Adrenal gland (tissue), 9 donors: ENCODE measurements at regions not wholly inside any gene's neighbourhood (a gene's known extent, or its start where the extent isn't known, plus 50 kb on each side); places are given as distances from the start of the nearest gene placed in this dataset.

Source experiments
- DNase-seq, 7 donors: peaks; one replicate each; pipeline ENCODE4 v3.0.0-alpha.2; 2019 to 2020
- H3K27ac ChIP-seq, 5 donors: fragments of 200-600 bp; sonication (generic) in 4 of 5; 1 replicate in 3 of 5; 2 replicates in 2 of 5; pipeline versions ENCODE4 v1.5.1 to v1.8.0; 2016 to 2020; ENCODE audit warnings: mild to moderate bottlenecking in 1 of 5
- H3K27me3 ChIP-seq: fragments of 200-600 bp; 2 replicates; pipeline ENCODE4 v1.8.0; 2021
- H3K36me3 ChIP-seq, 2 donors: fragments of 200-600 bp; replicated peaks in 1 of 2; 1 replicate in 1 of 2; 2 replicates in 1 of 2; pipeline versions ENCODE4 v1.5.1 to v1.8.0; 2018 to 2022
- H3K4me1 ChIP-seq, 2 donors: fragments of 200-600 bp; replicated peaks in 1 of 2; 1 replicate in 1 of 2; 2 replicates in 1 of 2; pipeline versions ENCODE4 v1.5.1 to v1.8.0; 2018 to 2021
- H3K4me3 ChIP-seq, 4 donors: fragments of 200-600 bp; sonication (generic) in 3 of 4; one replicate each; pipeline ENCODE4 v1.5.1; 2016 to 2018
- H3K9me3 ChIP-seq, 3 donors: fragments of 200-600 bp; sonication (generic) in 1 of 3; replicated peaks in 1 of 3; 1 replicate in 2 of 3; 2 replicates in 1 of 3; pipeline versions ENCODE4 v1.5.1 to v1.8.0; 2016 to 2021
- POLR2A ChIP-seq, 2 donors: fragments of 450-650 bp; IDR thresholded peaks; one replicate each; pipeline ENCODE4 v1.6.1; 2017; ENCODE audit warnings: antibody characterized with exemption in 2 of 2, mild to moderate bottlenecking in 2 of 2, moderate library complexity in 1 of 2
- WGBS, 4 donors: extraction: QIAGEN DNeasy Blood & Tissue Kit in 2 of 4; methylation state at CpG; one replicate each; pipeline versions ENCODE4 v1.1.5 to v1.1.7; 2013 to 2017; 5-methylcytosine and 5-hydroxymethylcytosine counted together
- intact Hi-C, 2 donors: fragments of 100-400 bp; cut with DNase I; formaldehyde crosslinking; loops; one replicate each; pipeline versions ENCODE4 v1.14.1 to v1.15.0; 2022 to 2023
- TF ChIP-seq, protein P1 (sequence below), 6 experiments: fragments of 450-650 bp in 4 of 6; fragments of 200-600 bp in 2 of 6; sonication (generic) in 1 of 6; IDR thresholded peaks; 1 replicate in 5 of 6; 2 replicates in 1 of 6; pipeline versions ENCODE4 v1.5.1 to v1.8.0; 2016 to 2021; ENCODE audit warnings: antibody characterized with exemption in 6 of 6, mild to moderate bottlenecking in 2 of 6, moderate library complexity in 1 of 6
- donor health status: healthy with polysubstance abuse.
- donor health status: Bipolar disorder and iron deficiency.
- donor health status: DM: yes; HTN: yes; CAD: no.
- donor health status: DM: no; HTN: no; CAD: no.
- donor health status: DM: no; HTN: no; CAD: no.

DNA sequence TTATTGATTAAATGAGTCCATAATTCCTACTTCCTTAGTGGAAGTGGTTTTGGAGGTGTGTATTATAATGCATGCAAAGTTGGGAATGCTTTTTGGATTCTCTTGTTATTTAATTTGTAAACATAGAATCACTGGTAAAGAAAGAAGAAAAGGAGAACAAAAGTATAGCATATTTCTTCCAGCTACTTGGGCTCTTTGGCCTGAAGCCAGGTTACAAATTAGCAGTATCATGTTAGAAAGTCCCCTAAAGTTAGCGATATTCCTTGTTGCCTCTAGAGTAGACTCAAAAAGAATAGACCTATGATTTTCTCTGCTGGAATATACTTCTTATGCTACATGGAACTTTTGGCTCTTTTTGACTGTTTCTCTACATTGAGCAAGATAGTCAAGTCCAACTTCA lies 60.6 kb upstream of the CD28 start:
- intact Hi-C loops = no loop called here
- Histone ChIP-seq H3K27me3 (no peaks in the 10 kb centered on the region), H3K4me3 (no peak overlapping the region), H3K36me3 (no peaks in the 10 kb centered on the region), H3K9me3 (no peaks in the 10 kb centered on the region), H3K27ac (no peak overlapping the region), H3K4me1 (peaks cover 15 to 20% of the 10 kb centered on the region in 2 donors)
- TF ChIP-seq, protein P1, sequence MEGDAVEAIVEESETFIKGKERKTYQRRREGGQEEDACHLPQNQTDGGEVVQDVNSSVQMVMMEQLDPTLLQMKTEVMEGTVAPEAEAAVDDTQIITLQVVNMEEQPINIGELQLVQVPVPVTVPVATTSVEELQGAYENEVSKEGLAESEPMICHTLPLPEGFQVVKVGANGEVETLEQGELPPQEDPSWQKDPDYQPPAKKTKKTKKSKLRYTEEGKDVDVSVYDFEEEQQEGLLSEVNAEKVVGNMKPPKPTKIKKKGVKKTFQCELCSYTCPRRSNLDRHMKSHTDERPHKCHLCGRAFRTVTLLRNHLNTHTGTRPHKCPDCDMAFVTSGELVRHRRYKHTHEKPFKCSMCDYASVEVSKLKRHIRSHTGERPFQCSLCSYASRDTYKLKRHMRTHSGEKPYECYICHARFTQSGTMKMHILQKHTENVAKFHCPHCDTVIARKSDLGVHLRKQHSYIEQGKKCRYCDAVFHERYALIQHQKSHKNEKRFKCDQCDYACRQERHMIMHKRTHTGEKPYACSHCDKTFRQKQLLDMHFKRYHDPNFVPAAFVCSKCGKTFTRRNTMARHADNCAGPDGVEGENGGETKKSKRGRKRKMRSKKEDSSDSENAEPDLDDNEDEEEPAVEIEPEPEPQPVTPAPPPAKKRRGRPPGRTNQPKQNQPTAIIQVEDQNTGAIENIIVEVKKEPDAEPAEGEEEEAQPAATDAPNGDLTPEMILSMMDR (IDR thresholded peaks at IDR 0.05) = no peak
- TF ChIP-seq POLR2A (IDR thresholded peaks at IDR 0.05) = no peak
- DNase-seq = no peak
- 81 to 92% (median 89%) methylated on average over 1 of the region's 1 CpG for WGBS, 4 donors

DNA sequence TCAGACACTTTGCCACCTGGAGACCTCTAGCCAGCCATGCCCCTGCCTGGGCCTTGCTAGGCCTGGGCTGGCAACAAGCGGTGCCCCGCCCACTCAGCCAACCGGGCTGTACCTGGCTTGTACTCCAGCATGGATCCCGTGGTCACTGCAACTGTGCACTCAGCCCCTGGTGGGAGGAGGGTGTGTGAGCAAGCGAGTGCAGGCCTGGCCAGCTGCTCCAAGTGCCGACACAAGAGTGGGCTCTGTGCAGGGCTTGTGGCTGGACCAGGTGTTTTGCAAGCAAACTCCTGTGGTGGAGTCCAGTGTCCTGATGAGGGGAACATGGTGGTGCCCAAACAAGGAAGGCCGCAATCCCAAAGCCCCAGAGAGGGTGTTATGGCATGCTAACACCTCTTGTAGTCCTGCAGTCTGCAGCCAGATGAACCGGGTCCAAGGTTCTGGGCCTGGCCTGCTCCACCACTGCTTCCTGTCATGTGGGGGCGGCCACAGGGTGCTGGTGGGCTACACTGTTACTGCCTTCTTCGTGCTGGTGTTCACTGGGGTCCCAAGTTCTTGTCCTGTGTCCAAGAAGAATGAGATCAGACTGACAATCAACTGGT lies 60.1 kb upstream of the CD28 start:
- H3K27ac ChIP-seq = no peak overlapping the region
- no peaks in the 10 kb centered on the region for H3K9me3 ChIP-seq
- no peak overlapping the region for H3K4me3 ChIP-seq
- no peaks in the 10 kb centered on the region for H3K27me3 ChIP-seq
- TF ChIP-seq, protein P1 (IDR thresholded peaks at IDR 0.05) = no peak
- no peak for TF ChIP-seq POLR2A (IDR thresholded peaks at IDR 0.05)
- peaks cover 20 to 26% of the 10 kb centered on the region in 2 donors for H3K4me1 ChIP-seq
- 92 to 95% (median 94%) methylated on average over 6 to 10 of the region's 10 CpGs for WGBS, 4 donors
- H3K36me3 ChIP-seq = no peaks in the 10 kb centered on the region
- DNase-seq = no peak
- intact Hi-C loops = no loop called here

DNA sequence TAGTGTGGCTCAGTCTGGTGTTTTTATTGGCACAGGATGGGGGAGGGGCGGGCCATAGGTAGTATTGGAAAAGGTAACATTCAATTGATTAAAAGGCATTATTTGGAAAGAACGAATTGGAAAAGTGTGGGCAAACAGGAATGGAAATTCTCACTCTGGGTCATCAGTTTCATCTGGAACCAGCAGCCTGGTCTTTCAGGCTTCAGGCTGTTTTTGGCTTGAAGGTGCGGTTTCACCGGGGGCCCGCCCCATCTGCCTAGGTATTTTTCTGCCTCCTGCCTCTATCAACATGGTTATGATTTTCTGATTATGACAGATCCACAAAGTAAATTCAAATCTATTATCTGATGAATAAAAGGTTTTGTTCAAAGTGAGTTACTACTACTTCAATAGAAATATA lies 59.5 kb upstream of the CD28 start:
- Histone ChIP-seq H3K4me3 (no peak overlapping the region), H3K9me3 (no peaks in the 10 kb centered on the region), H3K27ac (no peak overlapping the region), H3K27me3 (no peaks in the 10 kb centered on the region), H3K36me3 (no peaks in the 10 kb centered on the region), H3K4me1 (peaks cover 20 to 29% of the 10 kb centered on the region in 2 donors)
- TF ChIP-seq POLR2A (IDR thresholded peaks at IDR 0.05) = no peak
- TF ChIP-seq, protein P1 (IDR thresholded peaks at IDR 0.05) = no peak
- DNase-seq = no peak
- intact Hi-C loops = no loop called here
- WGBS, 4 donors = 87 to 94% (median 91%) methylated on average over 5 of the region's 5 CpGs

DNA sequence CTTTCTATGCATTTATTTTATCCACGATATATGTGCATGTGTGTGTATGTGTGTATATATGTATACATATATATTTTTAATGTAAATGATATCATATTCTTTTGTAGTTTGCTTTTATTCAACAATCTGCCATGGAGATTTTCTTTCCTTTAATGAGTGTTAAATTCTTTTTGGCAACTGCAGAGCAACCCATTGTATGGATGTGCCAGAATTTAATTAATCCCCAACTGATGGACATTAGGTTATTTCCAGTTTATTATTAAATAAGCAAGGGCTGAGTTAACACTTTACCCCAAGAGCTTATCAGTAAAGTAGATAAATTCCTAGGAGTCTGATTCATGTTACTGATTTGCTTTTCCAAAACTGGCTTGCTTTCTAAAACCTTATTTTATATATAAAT lies 58.9 kb upstream of the CD28 start:
- no peaks in the 10 kb centered on the region for H3K9me3 ChIP-seq
- no peak overlapping the region for H3K4me3 ChIP-seq
- DNase-seq = no peak
- 60 to 76% (median 70%) methylated on average over 1 of the region's 1 CpG for WGBS, 4 donors
- intact Hi-C loops = no loop called here
- H3K27ac ChIP-seq = no peak overlapping the region
- no peaks in the 10 kb centered on the region for H3K27me3 ChIP-seq
- H3K4me1 ChIP-seq = peaks cover 20 to 29% of the 10 kb centered on the region in 2 donors
- TF ChIP-seq POLR2A (IDR thresholded peaks at IDR 0.05) = no peak
- TF ChIP-seq, protein P1 (IDR thresholded peaks at IDR 0.05) = no peak
- no peaks in the 10 kb centered on the region for H3K36me3 ChIP-seq
